ENCODE measurements at regions not wholly inside any gene's neighbourhood (a gene's known extent, or its start where the extent isn't known, plus 50 kb on each side); places are given as distances from the start of the nearest gene placed in this dataset.
"Not testable (repeated sequence)": the region's sequence is repeated elsewhere in the genome, so short reads cannot be mapped to it uniquely, and the experiment has no call there.

DNA sequence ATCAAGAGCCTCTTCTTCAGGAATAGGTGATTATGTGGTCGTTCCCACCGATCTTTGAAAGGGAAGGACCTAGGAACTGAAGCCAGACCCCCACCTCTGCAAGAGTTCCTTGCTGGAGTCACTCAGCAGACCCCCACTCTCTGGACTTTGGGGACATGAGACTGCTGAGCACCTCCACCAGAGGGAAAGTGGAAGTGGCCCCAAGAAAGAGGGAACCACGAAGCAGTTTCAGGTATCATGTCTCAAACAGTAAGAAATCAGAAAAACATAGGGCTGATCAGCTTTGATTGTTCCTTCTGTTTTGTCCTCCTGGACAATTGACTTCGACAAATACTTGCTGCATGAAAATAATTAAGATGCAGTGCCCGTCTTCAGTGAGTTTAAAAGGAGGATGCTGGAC, 84.2 kb upstream of the ADORA2B start:
- DNase-seq (ENCODE audit: low read depth in 2 of 2, low spot score in 1 of 2) = not testable (repeated sequence)

GRCh38 chr17:15864061-15864460, 80.9 kb upstream of the ADORA2B start:
- DNase-seq (ENCODE audit: low read depth in 2 of 2, low spot score in 1 of 2) = not testable (repeated sequence)

DNA sequence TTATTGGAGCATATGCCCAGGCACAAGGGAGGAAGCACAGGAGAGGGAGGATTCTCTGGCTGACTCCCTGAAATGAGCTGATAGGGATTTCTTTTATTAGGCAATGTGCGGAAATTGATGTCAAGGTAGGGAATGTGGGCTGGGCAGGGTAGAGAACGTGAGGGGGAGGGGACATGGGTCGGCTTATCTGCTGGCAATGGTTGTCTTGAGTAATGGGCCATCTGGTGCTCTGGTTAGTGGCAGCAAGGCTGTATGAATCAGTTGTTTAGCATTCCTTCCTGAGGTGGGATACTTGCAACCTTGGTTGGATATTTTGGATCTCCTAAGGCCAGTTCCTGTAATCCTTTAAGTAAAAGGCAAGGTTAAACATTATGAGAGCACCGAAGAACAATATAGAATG, 80.5 kb upstream of the ADORA2B start:
- DNase-seq (ENCODE audit: low read depth in 2 of 2, low spot score in 1 of 2) = not testable (repeated sequence)

DNA sequence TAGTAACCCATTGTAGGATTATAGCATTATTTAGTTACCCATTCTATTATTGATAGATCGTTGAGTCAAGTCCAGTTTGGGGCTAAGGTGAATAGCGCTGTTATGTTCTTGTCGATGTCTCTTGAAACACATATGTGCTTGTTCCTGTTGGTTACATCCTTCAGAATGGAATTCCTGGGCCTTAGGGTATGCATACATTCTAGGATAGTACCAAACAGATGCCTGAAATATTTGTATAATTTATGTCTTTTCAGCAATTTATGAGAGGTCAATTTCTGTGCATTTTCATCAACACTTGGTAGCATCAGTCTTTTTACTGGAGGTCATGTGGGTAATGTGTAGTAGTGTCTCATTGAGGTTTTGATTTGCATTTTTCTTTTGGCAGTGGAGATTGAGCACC, 78.9 kb upstream of the ADORA2B start:
- DNase-seq (ENCODE audit: low read depth in 2 of 2, low spot score in 1 of 2) = not testable (repeated sequence)

- not testable (repeated sequence) for DNase-seq (ENCODE audit: low read depth in 2 of 2, low spot score in 1 of 2)
Measured at GRCh38 chr17:15867331-15867730, 77.6 kb upstream of the ADORA2B start.

DNA sequence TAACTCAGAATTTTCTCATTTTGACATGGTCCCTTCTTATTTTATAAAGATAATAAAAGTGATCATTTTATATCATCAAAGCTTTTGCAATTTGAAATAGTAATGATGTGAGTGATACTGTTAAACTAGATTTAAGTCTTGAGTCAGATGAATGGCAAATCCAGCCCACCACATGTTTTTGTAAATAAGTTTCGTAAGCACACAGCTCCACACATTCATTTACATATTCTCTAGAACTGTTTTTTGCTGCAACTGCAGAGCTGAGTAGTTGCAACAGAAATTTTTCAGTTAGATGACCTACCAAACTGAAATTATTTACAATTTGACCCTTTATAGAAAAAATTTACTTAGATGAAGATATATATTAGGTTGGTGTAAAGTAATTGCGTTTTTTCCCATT, 75.1 kb upstream of the ADORA2B start:
- not testable (repeated sequence) for DNase-seq (ENCODE audit: low read depth in 2 of 2, low spot score in 1 of 2)

GRCh38 chr17:15872677-15873076, 72.3 kb upstream of the ADORA2B start:
- not testable (repeated sequence) for DNase-seq (ENCODE audit: low read depth in 2 of 2, low spot score in 1 of 2)

DNA sequence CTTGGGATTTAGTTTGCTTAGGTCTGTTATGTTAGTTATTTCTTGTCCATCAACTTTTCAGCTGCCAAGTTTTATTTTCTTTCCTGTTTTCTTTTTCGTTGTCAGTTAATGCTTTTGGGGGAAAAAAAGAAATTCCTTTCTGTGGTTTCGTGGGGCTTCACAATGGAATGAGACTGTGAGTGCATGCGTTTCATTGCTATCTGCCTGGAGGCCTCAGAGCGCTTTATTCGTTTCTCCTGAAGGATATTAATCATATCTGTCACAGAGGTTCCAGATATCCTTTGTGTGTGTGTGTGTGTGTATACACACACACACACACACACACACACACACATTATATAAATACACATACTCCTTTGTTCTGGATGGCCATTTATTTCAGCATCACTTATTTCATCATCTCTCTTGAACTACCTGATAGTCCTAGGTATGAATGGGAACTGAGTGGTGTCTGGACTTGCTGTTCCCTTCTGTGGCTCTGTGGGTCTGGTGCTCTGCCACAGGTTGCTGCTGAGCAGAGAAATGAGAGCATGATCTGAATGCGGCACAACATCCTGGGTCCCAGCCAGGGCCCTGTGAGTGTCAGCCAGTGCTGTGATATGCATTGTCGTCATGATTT, 66.9 kb upstream of the ADORA2B start:
- not testable (repeated sequence) for DNase-seq (ENCODE audit: low read depth in 2 of 2, low spot score in 1 of 2)

DNA sequence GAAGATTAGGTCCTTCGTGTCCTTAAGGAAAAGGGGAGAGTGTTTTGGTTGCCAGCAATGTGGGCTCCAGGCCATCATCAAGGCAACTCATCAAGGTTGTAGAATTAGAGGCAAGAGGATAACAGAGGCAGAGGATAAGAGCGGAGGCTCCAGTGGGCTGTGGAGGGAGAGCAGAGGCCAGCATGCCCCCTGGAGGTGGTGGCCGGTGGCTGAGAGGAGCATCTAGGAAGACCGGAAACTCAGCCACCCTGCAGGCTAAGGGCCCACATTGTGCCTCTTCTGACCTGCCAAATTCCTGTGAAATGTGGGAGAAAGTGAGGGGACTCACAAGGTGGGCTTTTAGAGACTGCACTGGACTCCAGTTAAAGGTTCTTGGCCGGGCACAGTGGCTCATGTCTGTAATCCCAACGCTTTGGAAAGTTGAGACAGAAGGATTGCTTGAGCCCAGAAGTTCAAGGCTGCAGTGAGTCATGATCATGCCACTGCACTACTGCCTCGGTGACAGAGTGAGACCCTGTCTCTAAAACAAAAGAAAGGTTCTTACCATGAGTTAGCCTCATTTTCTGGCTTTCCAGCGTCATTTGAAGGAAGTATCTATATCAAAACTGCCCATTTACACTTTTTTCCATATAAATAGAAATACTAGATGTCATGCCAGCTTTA, 62.7 kb upstream of the ADORA2B start:
- DNase-seq (ENCODE audit: low read depth in 2 of 2, low spot score in 1 of 2) = no peak

DNA sequence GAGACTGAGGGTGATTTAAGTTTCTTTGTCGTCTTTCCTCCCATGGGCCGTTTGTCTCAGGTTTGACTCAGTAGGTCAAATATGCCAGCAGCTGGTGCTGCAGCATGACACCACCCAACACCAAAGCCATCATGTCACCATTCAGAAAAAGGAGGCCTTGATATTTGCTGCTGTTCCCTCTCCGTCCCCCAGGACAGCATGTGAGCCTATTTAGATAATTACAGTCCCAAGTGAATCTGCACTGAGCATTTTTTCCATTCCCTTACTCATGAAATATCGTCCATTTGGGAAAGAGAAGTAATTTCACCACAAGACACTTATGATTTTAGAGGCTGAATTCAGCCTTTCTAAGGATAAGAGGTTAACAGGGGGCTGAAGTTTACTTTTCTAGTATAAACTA, 62.2 kb upstream of the ADORA2B start:
- DNase-seq (ENCODE audit: low read depth in 2 of 2, low spot score in 1 of 2) = no peak

GRCh38 chr17:15883617-15884111, 61.3 kb upstream of the ADORA2B start:
- no peak for DNase-seq (ENCODE audit: low read depth in 2 of 2, low spot score in 1 of 2)

GRCh38 chr17:15884731-15885130, 60.2 kb upstream of the ADORA2B start:
- DNase-seq (ENCODE audit: low read depth in 2 of 2, low spot score in 1 of 2) = no peak

GRCh38 chr17:15885770-15886169, 59.2 kb upstream of the ADORA2B start:
- no peak for DNase-seq (ENCODE audit: low read depth in 2 of 2, low spot score in 1 of 2)

GRCh38 chr17:15886221-15886620, 58.7 kb upstream of the ADORA2B start:
- no peak for DNase-seq (ENCODE audit: low read depth in 2 of 2, low spot score in 1 of 2)

DNA sequence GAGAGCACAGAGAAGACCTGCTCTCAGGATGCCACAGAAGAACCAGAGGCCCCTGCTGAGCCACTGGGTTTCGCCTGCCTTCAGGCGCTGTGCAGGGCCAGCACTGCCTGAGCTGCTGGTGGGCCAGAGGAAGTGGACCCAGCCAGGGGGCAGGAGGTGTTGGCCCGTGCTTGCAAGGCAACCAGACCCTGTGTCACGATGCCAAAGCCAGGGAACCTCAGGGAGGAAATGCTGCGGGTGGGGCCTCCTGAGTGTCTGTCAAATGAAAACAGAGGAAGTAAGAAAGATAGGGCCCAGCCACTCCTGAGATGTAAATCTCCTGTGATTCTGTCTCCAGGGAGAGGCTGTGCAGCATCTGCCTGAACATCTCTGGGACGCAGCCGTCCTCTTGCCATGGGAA, 58.1 kb upstream of the ADORA2B start:
- no peak for DNase-seq (ENCODE audit: low read depth in 2 of 2, low spot score in 1 of 2)

- DNase-seq (ENCODE audit: low read depth in 2 of 2, low spot score in 1 of 2) = no peak
Measured at GRCh38 chr17:15888436-15888835, 56.5 kb upstream of the ADORA2B start.

- DNase-seq (ENCODE audit: low read depth in 2 of 2, low spot score in 1 of 2) = no peak
Measured at GRCh38 chr17:15890279-15890892, 54.5 kb upstream of the ADORA2B start.

- no peak for DNase-seq (ENCODE audit: low read depth in 2 of 2, low spot score in 1 of 2)
Measured at GRCh38 chr17:15891318-15891717, 53.6 kb upstream of the ADORA2B start.

DNA sequence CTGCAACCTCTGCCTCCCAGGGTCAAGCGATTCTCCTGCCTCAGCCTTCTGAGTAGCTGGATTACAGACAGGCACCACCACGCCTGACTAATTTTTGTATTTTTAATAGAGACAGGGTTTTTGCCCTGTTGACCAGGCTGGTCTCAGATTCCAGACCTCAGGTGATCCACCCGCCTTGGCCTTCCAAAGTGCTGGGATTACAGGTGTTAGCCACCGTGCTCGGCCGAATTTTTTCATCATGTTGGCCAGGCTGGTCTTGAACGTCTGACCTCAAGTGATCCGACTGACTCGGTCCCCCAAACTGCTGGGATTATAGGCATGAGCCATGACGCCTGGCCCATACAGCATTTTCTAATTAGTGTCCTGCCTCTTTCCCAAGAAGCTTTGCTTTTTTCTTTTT, 52.7 kb upstream of the ADORA2B start:
- no peak for DNase-seq (ENCODE audit: low read depth in 2 of 2, low spot score in 1 of 2)

DNA sequence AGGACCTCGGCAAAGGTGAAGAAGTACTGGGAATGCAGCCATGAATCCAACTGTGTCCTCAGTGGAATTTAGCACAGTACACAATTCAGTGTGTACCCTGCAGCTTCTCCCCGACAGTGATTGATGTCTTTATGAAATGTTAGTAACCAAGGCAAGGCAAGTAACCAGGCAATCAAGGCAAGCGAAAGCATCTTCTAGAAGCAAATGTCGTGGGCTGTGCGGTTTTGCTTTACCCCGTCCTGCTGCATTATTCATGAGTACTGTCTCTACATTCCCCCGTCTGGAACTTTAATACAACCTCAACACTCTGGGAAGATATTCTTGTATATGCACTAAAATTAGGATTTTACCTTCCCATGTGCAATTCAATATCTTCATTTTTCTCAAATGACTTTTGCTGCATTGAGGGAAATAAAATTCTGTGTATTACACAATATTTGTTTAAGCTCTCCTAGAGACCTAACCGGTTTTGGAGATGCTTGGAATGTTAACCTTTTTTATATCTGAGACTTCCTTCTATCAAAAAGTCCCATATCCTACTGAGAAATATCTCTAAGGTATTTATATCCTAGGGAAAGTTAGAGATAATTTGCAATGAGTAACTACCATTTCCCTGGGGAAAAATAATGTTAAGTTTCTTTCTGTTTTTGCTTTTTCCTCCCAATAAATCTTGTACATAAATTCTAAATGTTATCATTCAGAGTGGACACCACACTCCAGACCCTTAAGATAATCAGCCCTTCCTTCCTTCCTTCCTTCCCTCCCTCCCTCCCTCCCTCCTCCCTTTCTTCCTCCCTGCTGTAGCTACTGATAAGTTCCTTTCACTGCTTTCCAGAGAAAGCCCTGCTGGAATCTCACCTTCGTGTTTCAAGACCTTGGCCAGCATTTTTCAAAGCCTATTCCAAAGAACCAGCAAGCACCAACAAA, 51.9 kb upstream of the ADORA2B start:
- no peak for DNase-seq (ENCODE audit: low read depth in 2 of 2, low spot score in 1 of 2)

- no peak for DNase-seq (ENCODE audit: low read depth in 2 of 2, low spot score in 1 of 2)
Measured at GRCh38 chr17:15893658-15894024, 51.3 kb upstream of the ADORA2B start.

Data from stimulated activated CD8-positive, alpha-beta memory T cell treated with anti-CD3 and anti-CD28 coated beads, Interleukin-4, amount 100 ng/mL, for 1 hour (primary cell).